GM12878 (cell line): ENCODE measurements at regions not wholly inside any gene's neighbourhood (a gene's known extent, or its start where the extent isn't known, plus 50 kb on each side); places are given as distances from the start of the nearest gene placed in this dataset.

ENCODE experiments used
- ATAC-seq: fragments of 200-7000 bp; cut with Tn5 transposase; 3 replicates; pipeline ENCODE4 v1.9.1; 2020; ENCODE audit warnings: mild to moderate bottlenecking, moderate library complexity
- BruUV-seq: library from RNA; stranded (reverse); fragments of 400-500 nt; replicated peaks from 2 replicates; lab custom pipeline; 2021; lab: Mats Ljungman, UMichigan
- CTCF ChIA-PET: fragments of 300-600 bp; sonication (Branson Sonifier 250); formaldehyde crosslinking; extraction: SDS; loops from one replicate; lab custom pipeline; 2021; ENCODE audit warnings: inconsistent platforms; lab: Yijun Ruan, JAX
- POLR2A ChIA-PET: fragments of 350-600 bp; formaldehyde crosslinking; extraction: SDS; loops from one replicate; lab custom pipeline; 2021; ENCODE audit warnings: inconsistent platforms; lab: Charles Lee
- RAD21 ChIA-PET: fragments of 300-600 bp; sonication (Branson Sonifier 250); formaldehyde crosslinking; loops from one replicate; lab custom pipeline; 2023; ENCODE audit warnings: antibody characterized with exemption; ENCODE audit not compliant: unreplicated experiment; lab: Charles Lee
- SMC1A ChIA-PET: fragments of 300-600 bp; sonication (Branson Sonifier 250); formaldehyde crosslinking; loops from one replicate; lab custom pipeline; 2023; ENCODE audit not compliant: unreplicated experiment, uncharacterized antibody; lab: Charles Lee
- DNase-seq: peaks from one replicate; pipeline ENCODE4 v3.0.0-alpha.2; 2011; ENCODE audit warnings: low read depth, low spot score
- FAIRE-seq: peaks from 3 replicates; lab custom pipeline; 2011; peaks lifted over from hg19 to GRCh38; lab: Jason Lieb, UNC
- H2AFZ ChIP-seq: 2 replicates; pipeline ENCODE4 v1.6.0; 2011; ENCODE audit warnings: low read depth, low read length, control low read depth; ENCODE audit not compliant: control insufficient read depth
- H3K27ac ChIP-seq: 2 replicates; pipeline ENCODE4 v1.5.1; 2011; ENCODE audit warnings: control low read depth; ENCODE audit not compliant: control insufficient read depth, insufficient read depth
- H3K27me3 ChIP-seq, 2 experiments: replicated peaks in 1 of 2; 2 replicates each; pipeline versions ENCODE4 v1.6.0 to v1.6.1; 2011; ENCODE audit warnings: low read length in 1 of 2; ENCODE audit not compliant: control insufficient read depth in 2 of 2, insufficient read depth in 2 of 2
- H3K36me3 ChIP-seq, 2 experiments: 2 replicates each; pipeline ENCODE4 v1.5.1; 2011; ENCODE audit warnings: low read length in 1 of 2; ENCODE audit not compliant: control insufficient read depth in 2 of 2, insufficient read depth in 2 of 2
- H3K4me1 ChIP-seq: 2 replicates; pipeline ENCODE4 v1.6.1; 2011; ENCODE audit warnings: mild to moderate bottlenecking, low read length, moderate library complexity, mixed read lengths; ENCODE audit not compliant: control insufficient read depth, insufficient read depth
- H3K4me2 ChIP-seq: 2 replicates; pipeline ENCODE4 v1.6.0; 2011; ENCODE audit warnings: control low read depth; ENCODE audit not compliant: control insufficient read depth, insufficient read depth
- H3K4me3 ChIP-seq: fragments of 200-600 bp; sonication (generic); 2 replicates; pipeline ENCODE4 v1.5.1; 2016
- H3K79me2 ChIP-seq: 2 replicates; pipeline ENCODE4 v1.6.0; 2011; ENCODE audit warnings: low read length; ENCODE audit not compliant: control insufficient read depth, insufficient read depth
- H3K9ac ChIP-seq: 2 replicates; pipeline ENCODE4 v1.8.0; 2011; ENCODE audit warnings: low read length, control low read depth, mixed read lengths; ENCODE audit not compliant: control insufficient read depth, insufficient read depth
- H3K9me3 ChIP-seq: replicated peaks from 3 replicates; pipeline ENCODE4 v1.5.1; 2011; ENCODE audit warnings: mild to moderate bottlenecking, low read length; ENCODE audit not compliant: control insufficient read depth, insufficient read depth
- H4K20me1 ChIP-seq: 2 replicates; pipeline ENCODE4 v1.6.0; 2011; ENCODE audit not compliant: control insufficient read depth, insufficient read depth
- CEBPZ ChIP-seq: fragments of 150-350 bp; IDR thresholded peaks from 2 replicates; pipeline ENCODE4 v1.6.1; 2016; ENCODE audit warnings: low read depth, low read length
- ETV6 ChIP-seq, 2 experiments: fragments of 450-650 bp in 1 of 2; IDR thresholded peaks in 1 of 2; conservative IDR thresholded peaks in 1 of 2; 2 replicates each; pipeline ENCODE4 v1.6.1; 2014; ENCODE audit warnings: antibody characterized with exemption in 1 of 2, borderline replicate concordance in 1 of 2, low read depth in 1 of 2, mild to moderate bottlenecking in 1 of 2, moderate library complexity in 1 of 2
- FOXM1 ChIP-seq: IDR thresholded peaks from 2 replicates; pipeline ENCODE4 v1.6.1; 2012; ENCODE audit warnings: low read depth, mild to moderate bottlenecking, inconsistent platforms, low read length, moderate library complexity
- MYC ChIP-seq: IDR thresholded peaks from 2 replicates; pipeline ENCODE4 v1.6.1; 2011; ENCODE audit warnings: mild to moderate bottlenecking, low read length, moderate library complexity, inconsistent platforms; ENCODE audit not compliant: insufficient read depth, insufficient replicate concordance, insufficient read length, severe bottlenecking
- RAD21 ChIP-seq: IDR thresholded peaks from 2 replicates; pipeline ENCODE4 v1.6.1; 2011; ENCODE audit warnings: mild to moderate bottlenecking, low read depth, low read length, moderate library complexity; ENCODE audit not compliant: insufficient read depth
- RB1 ChIP-seq: fragments of 450-650 bp; formaldehyde crosslinking; IDR thresholded peaks from 2 replicates; pipeline ENCODE4 v1.6.1; 2017; ENCODE audit warnings: mild to moderate bottlenecking, borderline replicate concordance
- SIN3A ChIP-seq: IDR thresholded peaks from 2 replicates; pipeline ENCODE4 v1.6.1; 2012; ENCODE audit warnings: low read depth, low read length, improper control_type of control experiment
- SRF ChIP-seq, 2 experiments: IDR thresholded peaks; 2 replicates each; pipeline ENCODE4 v1.6.1; 2011; ENCODE audit warnings: low read depth in 2 of 2, low read length in 2 of 2, mild to moderate bottlenecking in 1 of 2, moderate library complexity in 1 of 2
- TAF1 ChIP-seq: IDR thresholded peaks from 2 replicates; pipeline ENCODE4 v1.6.1; 2011; ENCODE audit warnings: mild to moderate bottlenecking, low read depth, low read length, borderline replicate concordance
- TBL1XR1 ChIP-seq: IDR thresholded peaks from 2 replicates; pipeline ENCODE4 v1.6.1; 2012; ENCODE audit warnings: low read depth, low read length, improper control_type of control experiment
- ZNF217 ChIP-seq: fragments of 450-650 bp; IDR thresholded peaks from 2 replicates; pipeline ENCODE4 v1.6.1; 2017; ENCODE audit warnings: antibody characterized with exemption, mild to moderate bottlenecking
- ZZZ3 ChIP-seq: IDR thresholded peaks from 2 replicates; pipeline ENCODE4 v1.6.1; 2011; ENCODE audit warnings: low read depth; ENCODE audit not compliant: control insufficient read depth, insufficient read length
- WGBS: methylation state at CpG from one replicate; pipeline ENCODE4 v1.1.6; 2016; ENCODE audit warnings: low lambda C conversion rate; ENCODE audit not compliant: insufficient replicate concordance, insufficient coverage; ENCODE audit errors: missing lambda C conversion rate; 5-methylcytosine and 5-hydroxymethylcytosine counted together
- in situ Hi-C: fragments of 300-500 bp; cut with MboI; formaldehyde crosslinking; loops from 9 replicates; pipeline ENCODE4 v1.14.3; 2018; ENCODE audit warnings: mixed read lengths
- intact Hi-C: fragments of 100-400 bp; cut with micrococcal nuclease; formaldehyde crosslinking; loops from one replicate; pipeline ENCODE4 v1.14.2; 2022; ENCODE audit not compliant: unreplicated experiment
- TF ChIP-seq, protein P1 (sequence below): IDR thresholded peaks from 2 replicates; pipeline ENCODE4 v1.6.1; 2011; ENCODE audit warnings: mild to moderate bottlenecking, low read depth, low read length, moderate library complexity; ENCODE audit not compliant: insufficient replicate concordance
- TF ChIP-seq, protein P2 (sequence below): IDR thresholded peaks from 2 replicates; pipeline ENCODE4 v1.6.1; 2011; ENCODE audit warnings: borderline replicate concordance, low read depth, mild to moderate bottlenecking, moderate library complexity, low read length; ENCODE audit not compliant: insufficient read depth, poor library complexity, severe bottlenecking

GRCh38 chr18:67305466-67305865, 211.1 kb downstream of the DSEL start:
- POLR2A ChIA-PET, result no interaction called here
- no peaks in the 10 kb centered on the region for H3K4me1 ChIP-seq
- ATAC-seq (no peak), FAIRE-seq (no peak), DNase-seq (no peak)
- in situ Hi-C loops, result no loop called here
- no peaks in the 10 kb centered on the region for H3K36me3 ChIP-seq
- H4K20me1 ChIP-seq, result no peaks in the 10 kb centered on the region
- BruUV-seq, result no TSS peak
- H3K9ac ChIP-seq, result no peak overlapping the region
- intact Hi-C loops, result no loop called here
- TF ChIP-seq CEBPZ, result no peak
- TF ChIP-seq, protein P1, sequence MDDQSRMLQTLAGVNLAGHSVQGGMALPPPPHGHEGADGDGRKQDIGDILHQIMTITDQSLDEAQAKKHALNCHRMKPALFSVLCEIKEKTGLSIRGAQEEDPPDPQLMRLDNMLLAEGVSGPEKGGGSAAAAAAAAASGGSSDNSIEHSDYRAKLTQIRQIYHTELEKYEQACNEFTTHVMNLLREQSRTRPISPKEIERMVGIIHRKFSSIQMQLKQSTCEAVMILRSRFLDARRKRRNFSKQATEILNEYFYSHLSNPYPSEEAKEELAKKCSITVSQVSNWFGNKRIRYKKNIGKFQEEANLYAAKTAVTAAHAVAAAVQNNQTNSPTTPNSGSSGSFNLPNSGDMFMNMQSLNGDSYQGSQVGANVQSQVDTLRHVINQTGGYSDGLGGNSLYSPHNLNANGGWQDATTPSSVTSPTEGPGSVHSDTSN, result no peak
- TF ChIP-seq, protein P2, sequence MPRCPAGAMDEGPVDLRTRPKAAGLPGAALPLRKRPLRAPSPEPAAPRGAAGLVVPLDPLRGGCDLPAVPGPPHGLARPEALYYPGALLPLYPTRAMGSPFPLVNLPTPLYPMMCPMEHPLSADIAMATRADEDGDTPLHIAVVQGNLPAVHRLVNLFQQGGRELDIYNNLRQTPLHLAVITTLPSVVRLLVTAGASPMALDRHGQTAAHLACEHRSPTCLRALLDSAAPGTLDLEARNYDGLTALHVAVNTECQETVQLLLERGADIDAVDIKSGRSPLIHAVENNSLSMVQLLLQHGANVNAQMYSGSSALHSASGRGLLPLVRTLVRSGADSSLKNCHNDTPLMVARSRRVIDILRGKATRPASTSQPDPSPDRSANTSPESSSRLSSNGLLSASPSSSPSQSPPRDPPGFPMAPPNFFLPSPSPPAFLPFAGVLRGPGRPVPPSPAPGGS, result no peak
- no peak for TF ChIP-seq SRF (IDR thresholded peaks at IDR 0.05; ENCODE audit: low read depth in 2 of 2, low read length in 2 of 2)
- no peak for TF ChIP-seq MYC
- TF ChIP-seq FOXM1, result no peak
- TF ChIP-seq SIN3A, result no peak
- TF ChIP-seq ZNF217, result no peak
- no peak for TF ChIP-seq ETV6 (conservative IDR thresholded peaks at IDR 0.05 in 1 of 2, IDR thresholded peaks at IDR 0.05 in 1 of 2; ENCODE audit: borderline replicate concordance in 1 of 2, low read depth in 1 of 2)
- TF ChIP-seq RAD21, result no peak
- TF ChIP-seq TBL1XR1, result no peak
- TF ChIP-seq ZZZ3, result no peak
- TF ChIP-seq TAF1, result no peak
- TF ChIP-seq RB1, result no peak
- TF ChIP-seq, all 136 proteins: peak for 0
- Histone ChIP-seq H3K4me2 (no peak overlapping the region), H2AFZ (no peak overlapping the region), H3K27me3 (no peaks in the 10 kb centered on the region), H3K27ac (no peak overlapping the region), H3K79me2 (no peaks in the 10 kb centered on the region), H3K9me3 (no peaks in the 10 kb centered on the region; the same call in 2 of the 3 replicates), H3K4me3 (no peak overlapping the region)
- ChIA-PET RAD21 (no interaction called here), CTCF (no interaction called here), SMC1A (no interaction called here)
- 2% methylated on average over 3 of the region's 3 CpGs for WGBS
